ENCODE measurements at regions not wholly inside any gene's neighbourhood (a gene's known extent, or its start where the extent isn't known, plus 50 kb on each side); places are given as distances from the start of the nearest gene placed in this dataset.
"Not testable (repeated sequence)": the region's sequence is repeated elsewhere in the genome, so short reads cannot be mapped to it uniquely, and the experiment has no call there.

DNA sequence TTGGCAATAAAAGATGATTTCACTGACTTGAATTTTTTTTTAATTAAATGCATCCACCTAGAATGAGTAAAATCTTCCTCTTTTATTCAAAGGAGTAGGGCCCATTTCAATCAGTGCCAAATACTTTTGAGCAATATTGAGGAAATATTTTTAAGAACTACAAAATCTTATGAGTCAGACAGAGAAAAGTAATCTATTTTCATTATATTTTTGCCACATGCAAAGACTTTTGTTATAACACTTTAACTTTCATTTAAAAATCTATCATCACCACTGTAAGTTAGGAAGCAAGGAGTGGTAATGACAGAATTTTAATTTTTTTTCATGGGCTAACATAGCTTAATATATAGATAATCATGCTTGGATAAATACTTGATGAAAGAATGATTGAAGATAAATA is 345.2 kb upstream of the KITLG start:
- DNase-seq, result no peak

GRCh38 chr12:88924162-88924561 is 343.9 kb upstream of the KITLG start:
- no peak for DNase-seq

- no peak for DNase-seq
Observed at GRCh38 chr12:88923631-88924030, 343.4 kb upstream of the KITLG start.

GRCh38 chr12:88922816-88923215 is 342.5 kb upstream of the KITLG start:
- DNase-seq, result no peak

- DNase-seq, result no peak
Observed at GRCh38 chr12:88921890-88922532, 341.7 kb upstream of the KITLG start.

GRCh38 chr12:88921434-88921833 is 341.2 kb upstream of the KITLG start:
- DNase-seq, result no peak

DNA sequence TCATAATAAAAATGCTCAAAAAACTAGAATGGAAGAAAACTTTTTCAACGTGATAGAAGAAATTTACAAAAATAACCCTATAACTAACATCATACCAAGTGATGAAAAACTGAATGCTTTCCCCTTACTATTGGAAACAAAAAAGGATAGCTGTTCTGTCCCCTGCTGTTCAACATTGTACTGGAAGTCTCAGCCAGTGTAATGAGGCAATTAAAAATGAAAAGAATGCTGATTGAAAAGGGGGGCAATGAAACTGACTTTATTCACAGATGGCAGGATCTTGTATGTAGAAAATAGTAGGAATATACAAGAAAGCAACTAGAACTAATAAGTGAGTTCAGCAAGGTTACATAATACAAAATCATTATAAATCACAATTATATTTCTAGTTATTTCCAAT is 337.9 kb upstream of the KITLG start:
- DNase-seq, result no peak

GRCh38 chr12:88914967-88915366 is 334.7 kb upstream of the KITLG start:
- DNase-seq, result no peak

- DNase-seq, result no peak
Observed at GRCh38 chr12:88909510-88909909, 329.2 kb upstream of the KITLG start.

DNA sequence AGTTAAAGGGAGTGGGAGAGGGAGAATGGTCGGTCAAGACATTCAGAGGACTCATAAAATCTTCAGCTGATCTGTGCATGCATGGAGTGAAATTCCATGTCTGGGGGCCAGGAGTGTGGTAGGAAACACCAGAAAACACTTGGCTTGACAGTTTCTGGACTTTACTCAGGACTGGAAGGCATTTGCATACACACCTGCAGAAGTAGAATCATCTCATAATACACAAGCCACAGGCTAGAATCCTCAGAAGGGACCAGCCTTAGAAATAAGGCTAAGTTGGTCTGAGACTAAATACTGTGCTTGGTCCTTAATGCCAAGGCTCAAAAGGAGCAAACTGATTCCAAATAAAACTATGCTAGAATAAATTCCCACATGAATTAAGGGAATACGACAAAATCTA is 328.1 kb upstream of the KITLG start:
- DNase-seq, result no peak

- no peak for DNase-seq
Observed at GRCh38 chr12:88904705-88905104, 324.4 kb upstream of the KITLG start.

GRCh38 chr12:88903333-88903732 is 323.1 kb upstream of the KITLG start:
- no peak for DNase-seq

DNA sequence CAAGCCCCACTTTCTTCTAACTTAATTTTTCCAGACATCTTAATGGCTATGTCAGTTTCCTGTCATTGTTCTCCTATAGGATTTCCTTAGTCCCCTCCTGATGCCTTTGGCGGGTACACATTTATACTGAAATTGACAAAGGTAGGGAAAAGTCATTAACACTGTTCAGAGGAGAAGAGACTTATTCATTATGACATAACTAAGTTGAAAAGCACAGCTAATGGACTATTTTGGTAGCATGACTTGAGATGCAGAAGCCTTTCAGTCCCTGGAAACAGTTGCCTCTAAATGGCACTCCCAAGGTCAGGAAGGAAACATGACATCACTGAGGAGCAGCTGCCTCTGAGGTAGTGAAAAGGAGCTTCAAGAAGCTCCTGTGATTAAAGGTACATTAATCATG is 317.5 kb upstream of the KITLG start:
- DNase-seq, result no peak

- DNase-seq, result no peak
Observed at GRCh38 chr12:88896958-88897357, 316.7 kb upstream of the KITLG start.

GRCh38 chr12:88895634-88896033 is 315.4 kb upstream of the KITLG start:
- no peak for DNase-seq

GRCh38 chr12:88893801-88894200 is 313.5 kb upstream of the KITLG start:
- no peak for DNase-seq

- DNase-seq, result not testable (repeated sequence)
Observed at GRCh38 chr12:88891434-88891833, 311.2 kb upstream of the KITLG start.

DNA sequence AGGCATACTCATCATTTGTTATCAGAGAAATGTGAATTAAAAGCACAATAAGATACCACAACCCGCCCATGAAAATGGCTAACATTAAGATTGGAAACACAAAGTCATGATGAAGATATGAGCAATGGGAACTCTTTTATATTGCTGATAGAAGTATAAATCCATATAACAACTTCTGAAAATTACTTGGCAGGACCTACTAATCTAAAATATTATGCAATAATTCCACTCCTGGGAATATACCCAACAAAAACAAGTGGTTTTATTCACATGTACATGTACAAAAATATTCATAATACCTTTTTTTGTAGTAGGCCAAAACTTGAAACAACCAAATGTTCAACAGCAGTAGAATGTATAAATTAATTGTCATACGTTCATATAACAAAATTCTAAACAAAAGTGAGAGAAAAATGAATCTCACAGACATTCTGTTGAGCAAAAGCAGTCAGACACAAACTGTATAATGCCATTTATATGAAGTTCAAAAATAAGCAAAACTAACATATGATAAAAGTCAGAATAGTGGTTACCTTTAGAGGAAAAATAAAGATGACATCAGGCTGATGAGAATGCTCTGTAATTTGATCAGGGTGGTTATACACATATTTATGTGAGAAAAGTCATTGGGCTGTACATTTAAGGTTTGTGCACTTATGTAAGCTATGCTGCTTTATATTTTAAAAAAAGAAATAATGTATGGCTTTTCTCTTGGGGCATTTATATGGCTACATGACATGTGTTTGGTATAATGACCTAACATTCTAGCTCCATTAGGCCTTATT is 309.2 kb upstream of the KITLG start:
- no peak for DNase-seq

- no peak for DNase-seq
Observed at GRCh38 chr12:88884600-88884999, 304.3 kb upstream of the KITLG start.

DNA sequence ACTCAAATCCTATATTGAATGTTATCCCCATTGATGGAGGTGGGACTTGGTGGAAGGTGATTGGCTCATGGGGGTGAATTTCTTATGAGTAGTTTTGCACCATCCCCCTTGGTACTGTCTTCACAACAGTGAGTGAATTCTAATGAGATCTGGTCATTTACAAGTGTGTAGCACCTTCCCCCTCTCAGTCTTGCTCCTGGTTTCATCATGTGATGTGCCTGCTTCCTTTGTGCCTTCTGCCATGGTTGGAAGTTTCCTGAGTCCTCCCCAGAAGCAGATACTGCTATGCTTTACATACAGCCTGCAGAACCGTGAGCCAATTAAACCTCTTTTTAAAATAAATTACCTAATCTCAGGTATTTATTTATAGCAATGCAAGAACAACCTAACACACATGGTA is 302.4 kb upstream of the KITLG start:
- no peak for DNase-seq

GRCh38 chr12:88880051-88880450 is 299.8 kb upstream of the KITLG start:
- DNase-seq, result no peak

- no peak for DNase-seq
Observed at GRCh38 chr12:88878295-88878694, 298.0 kb upstream of the KITLG start.

GRCh38 chr12:88876857-88877256 is 296.6 kb upstream of the KITLG start:
- DNase-seq, result no peak

GRCh38 chr12:88870000-88870737 is 289.9 kb upstream of the KITLG start:
- DNase-seq, result no peak
